ENCODE measurements at regions not wholly inside any gene's neighbourhood (a gene's known extent, or its start where the extent isn't known, plus 50 kb on each side); places are given as distances from the start of the nearest gene placed in this dataset.

GRCh38 chr16:51592001-51592501 is 441.0 kb upstream of the SALL1 start:
- no peak for DNase-seq (ENCODE audit: low read depth)

- no peak for DNase-seq (ENCODE audit: low read depth)
Observed at GRCh38 chr16:51591480-51591879, 440.4 kb upstream of the SALL1 start.

GRCh38 chr16:51579652-51580360 is 428.7 kb upstream of the SALL1 start:
- DNase-seq (ENCODE audit: low read depth) = no peak

- peak; percentile 10 for DNase-seq (ENCODE audit: low read depth)
Observed at GRCh38 chr16:51577621-51578303, 426.7 kb upstream of the SALL1 start.

GRCh38 chr16:51576498-51577195 is 425.6 kb upstream of the SALL1 start:
- no peak for DNase-seq (ENCODE audit: low read depth)

GRCh38 chr16:51573191-51573590 is 422.1 kb upstream of the SALL1 start:
- DNase-seq (ENCODE audit: low read depth) = no peak

- DNase-seq (ENCODE audit: low read depth) = no peak
Observed at GRCh38 chr16:51569203-51569931, 418.3 kb upstream of the SALL1 start.

- DNase-seq (ENCODE audit: low read depth) = no peak
Observed at GRCh38 chr16:51567911-51568310, 416.8 kb upstream of the SALL1 start.

- DNase-seq (ENCODE audit: low read depth) = no peak
Observed at GRCh38 chr16:51565184-51565583, 414.1 kb upstream of the SALL1 start.

- no peak for DNase-seq (ENCODE audit: low read depth)
Observed at GRCh38 chr16:51562891-51563290, 411.8 kb upstream of the SALL1 start.

GRCh38 chr16:51559901-51560300 is 408.8 kb upstream of the SALL1 start:
- DNase-seq (ENCODE audit: low read depth) = no peak

GRCh38 chr16:51557670-51558069 is 406.6 kb upstream of the SALL1 start:
- no peak for DNase-seq (ENCODE audit: low read depth)

- peak; percentile 84 for DNase-seq (ENCODE audit: low read depth)
Observed at GRCh38 chr16:51556694-51557340, 405.7 kb upstream of the SALL1 start.

- DNase-seq (ENCODE audit: low read depth) = no peak
Observed at GRCh38 chr16:51553910-51554309, 402.8 kb upstream of the SALL1 start.

GRCh38 chr16:51553314-51553713 is 402.2 kb upstream of the SALL1 start:
- DNase-seq (ENCODE audit: low read depth) = no peak

GRCh38 chr16:51550800-51551347 is 399.8 kb upstream of the SALL1 start:
- no peak for DNase-seq (ENCODE audit: low read depth)

GRCh38 chr16:51549836-51550235 is 398.8 kb upstream of the SALL1 start:
- no peak for DNase-seq (ENCODE audit: low read depth)

GRCh38 chr16:51545951-51546350 is 394.9 kb upstream of the SALL1 start:
- no peak for DNase-seq (ENCODE audit: low read depth)

- DNase-seq (ENCODE audit: low read depth) = no peak
Observed at GRCh38 chr16:51544851-51545467, 393.9 kb upstream of the SALL1 start.

GRCh38 chr16:51543971-51544370 is 392.9 kb upstream of the SALL1 start:
- no peak for DNase-seq (ENCODE audit: low read depth)

Data from fibroblast of the conjunctiva (primary cell).